Kidney epithelial cell (primary cell): ENCODE measurements at regions not wholly inside any gene's neighbourhood (a gene's known extent, or its start where the extent isn't known, plus 50 kb on each side); places are given as distances from the start of the nearest gene placed in this dataset.

Source experiments
- DNase-seq: peaks from one replicate; pipeline ENCODE4 v3.0.0-alpha.2; 2010; ENCODE audit warnings: low read depth
- H3K27me3 ChIP-seq: 2 replicates; pipeline ENCODE4 v1.6.0; 2011; ENCODE audit warnings: low read length; ENCODE audit not compliant: control insufficient read depth, insufficient read depth
- H3K36me3 ChIP-seq: 2 replicates; pipeline ENCODE4 v1.5.1; 2011; ENCODE audit warnings: low read length; ENCODE audit not compliant: control insufficient read depth, insufficient read depth
- H3K4me3 ChIP-seq: 2 replicates; pipeline ENCODE4 v1.5.1; 2011; ENCODE audit warnings: low read depth, mild to moderate bottlenecking, control low read depth, low read length
- CTCF ChIP-seq: IDR thresholded peaks from 2 replicates; pipeline ENCODE4 v1.5.1; 2011; ENCODE audit warnings: mild to moderate bottlenecking, moderate library complexity, low read length, control low read depth, inconsistent platforms; ENCODE audit not compliant: insufficient read depth, poor library complexity, severe bottlenecking

DNA sequence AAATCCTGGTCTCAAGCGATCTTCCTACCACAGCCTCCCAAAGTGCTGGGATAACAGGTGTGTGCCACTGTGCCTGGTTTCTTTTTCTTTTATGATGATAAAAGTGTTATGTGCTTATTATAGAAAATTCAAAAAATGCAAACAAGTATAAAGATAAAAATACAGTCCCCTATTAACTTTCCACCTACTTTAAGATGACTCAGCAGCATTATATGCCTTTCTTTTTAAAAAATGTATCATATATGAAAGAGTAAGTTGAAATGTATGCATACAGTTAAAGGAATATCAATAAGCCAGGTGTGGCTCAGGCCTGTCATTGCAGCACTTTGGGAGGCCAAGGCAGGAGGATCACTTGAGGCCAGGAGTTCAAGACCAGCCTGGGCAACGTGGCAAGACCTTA, 216.9 kb upstream of the GALNT17 start:
- no peak for TF ChIP-seq CTCF
- Histone ChIP-seq H3K4me3 (no peak overlapping the region), H3K36me3 (no peaks in the 10 kb centered on the region), H3K27me3 (no peaks in the 10 kb centered on the region)
- no peak for DNase-seq

DNA sequence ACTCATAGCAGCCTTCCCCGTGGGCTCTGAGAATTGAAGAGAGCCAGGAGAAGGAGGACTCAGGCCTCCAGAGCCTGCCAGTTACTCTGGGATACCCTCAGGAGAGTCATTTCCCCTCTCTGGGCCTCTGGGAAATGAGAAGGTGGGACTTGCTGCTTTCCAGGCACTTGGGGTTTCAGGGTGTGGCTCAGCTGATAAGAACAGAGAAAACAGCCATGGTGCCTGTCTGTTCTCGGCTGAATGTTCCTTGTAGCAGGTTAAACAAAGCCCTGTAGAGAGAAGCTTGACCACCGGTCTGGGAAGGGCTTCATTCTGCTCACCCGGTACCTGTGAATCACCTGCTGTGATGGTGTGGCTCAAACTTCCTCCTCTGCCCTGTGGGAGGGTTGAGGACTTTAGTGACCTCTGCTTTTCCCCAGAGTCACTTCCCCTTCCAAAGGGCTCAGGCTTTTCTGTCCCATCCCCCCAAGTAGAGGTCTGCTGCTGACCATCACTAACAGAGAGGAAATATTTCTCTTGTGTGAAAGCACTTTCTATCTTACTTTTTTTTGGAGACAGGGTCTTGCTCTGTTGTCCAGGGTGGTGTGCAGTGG, 212.4 kb upstream of the GALNT17 start:
- Histone ChIP-seq H3K4me3 (no peak overlapping the region), H3K27me3 (no peaks in the 10 kb centered on the region), H3K36me3 (no peaks in the 10 kb centered on the region)
- TF ChIP-seq CTCF, result no peak
- DNase-seq, result no peak

DNA sequence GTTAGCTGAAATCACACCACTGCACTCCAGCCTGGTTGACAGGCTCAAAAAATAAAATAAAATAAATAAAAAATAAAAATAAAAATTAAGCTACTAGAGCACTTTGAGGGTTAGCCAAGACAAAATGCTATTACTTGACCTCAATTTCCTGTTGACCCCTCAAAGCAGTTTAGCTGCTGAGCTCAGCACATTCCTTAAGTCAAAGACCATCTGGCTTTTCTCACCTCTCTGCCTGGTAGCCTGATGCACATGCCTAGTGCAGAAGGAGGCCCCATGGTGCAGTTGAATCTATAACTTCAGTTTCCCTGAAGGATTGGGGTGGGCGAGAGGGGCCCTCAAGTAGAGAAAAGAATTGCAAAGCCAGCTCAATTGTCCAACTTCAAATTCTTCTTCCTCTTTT, 211.1 kb upstream of the GALNT17 start:
- H3K4me3 ChIP-seq, result no peak overlapping the region
- H3K36me3 ChIP-seq, result no peaks in the 10 kb centered on the region

GRCh38 chr7:70923181-70923845, 208.6 kb upstream of the GALNT17 start:
- DNase-seq, result no peak
- no peaks in the 10 kb centered on the region for H3K27me3 ChIP-seq
- no peak overlapping the region for H3K4me3 ChIP-seq
- TF ChIP-seq CTCF, result no peak
- H3K36me3 ChIP-seq, result no peaks in the 10 kb centered on the region

More for the DNA sequence above, 211.1 kb upstream of the GALNT17 start:
- H3K27me3 ChIP-seq, result no peaks in the 10 kb centered on the region
- TF ChIP-seq CTCF, result no peak
- DNase-seq, result no peak

GRCh38 chr7:70925411-70926115, 206.4 kb upstream of the GALNT17 start:
- Histone ChIP-seq H3K36me3 (no peaks in the 10 kb centered on the region), H3K4me3 (no peak overlapping the region), H3K27me3 (no peaks in the 10 kb centered on the region)
- DNase-seq, result no peak
- no peak for TF ChIP-seq CTCF
